ENCODE measurements at regions not wholly inside any gene's neighbourhood (a gene's known extent, or its start where the extent isn't known, plus 50 kb on each side); places are given as distances from the start of the nearest gene placed in this dataset.

DNA sequence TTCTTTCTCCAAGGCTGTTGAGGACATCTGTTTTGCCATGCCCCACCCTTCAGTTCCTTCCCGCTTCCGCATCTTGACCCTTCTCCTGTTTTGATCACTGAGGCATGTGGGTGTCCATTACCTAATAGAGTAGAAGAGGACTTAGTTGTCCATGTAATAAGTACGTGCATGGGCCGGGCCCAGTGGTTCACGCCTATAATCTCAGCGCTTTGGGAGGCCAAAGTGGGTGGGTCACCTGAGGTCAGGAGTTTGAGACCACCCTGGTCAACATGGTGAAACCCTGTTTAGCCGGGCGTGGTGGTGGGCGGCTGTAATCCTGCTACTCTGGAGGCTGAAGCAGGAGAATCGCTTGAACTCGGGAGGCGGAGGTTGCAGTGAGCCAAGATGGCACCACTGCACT lies 637.8 kb upstream of the EEF2KMT start:
- DNase-seq (ENCODE audit: low read depth in 1 of 2, low spot score in 1 of 2) = no peak

DNA sequence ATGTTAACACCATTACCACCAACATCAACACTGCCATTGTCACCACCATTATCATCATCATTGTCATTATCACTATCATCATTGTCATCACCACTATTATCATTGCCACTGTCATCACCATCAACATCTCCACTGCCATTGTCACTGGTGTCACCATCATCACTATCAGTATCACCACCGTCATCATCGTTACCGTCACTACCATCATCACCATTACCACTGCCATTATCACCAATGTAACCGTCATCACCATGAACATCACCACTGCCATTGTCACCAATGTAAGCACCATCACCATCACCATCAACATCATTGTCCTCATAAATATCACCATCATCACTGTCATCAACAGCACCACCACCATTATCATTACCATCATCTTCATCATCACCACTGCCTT lies 633.2 kb upstream of the EEF2KMT start:
- DNase-seq (ENCODE audit: low read depth in 1 of 2, low spot score in 1 of 2) = no peak

DNA sequence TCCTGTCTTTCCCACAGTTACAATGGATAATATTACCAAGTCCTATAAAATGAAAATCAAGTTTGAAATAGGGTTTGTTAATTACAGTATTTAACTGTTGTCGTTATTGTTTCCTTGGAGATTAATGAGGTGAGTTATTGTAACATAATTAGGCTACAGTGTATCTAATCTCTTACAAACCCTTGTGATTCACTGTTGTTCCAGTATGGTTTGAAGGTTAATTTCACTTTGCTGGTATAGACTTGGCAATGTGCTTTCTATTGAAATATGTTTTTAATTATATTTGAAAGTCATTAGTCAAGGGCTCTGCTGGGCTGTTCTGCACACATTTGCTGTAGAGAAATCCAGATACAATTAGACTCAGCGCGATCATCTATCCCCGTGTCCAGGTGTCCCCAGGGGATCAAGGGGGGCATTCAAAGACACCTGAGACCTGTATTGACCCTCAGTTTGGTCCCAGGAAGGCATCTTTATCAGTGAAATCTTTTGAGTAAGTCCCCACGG lies 624.6 kb upstream of the EEF2KMT start:
- DNase-seq (ENCODE audit: low read depth in 1 of 2, low spot score in 1 of 2) = no peak

DNA sequence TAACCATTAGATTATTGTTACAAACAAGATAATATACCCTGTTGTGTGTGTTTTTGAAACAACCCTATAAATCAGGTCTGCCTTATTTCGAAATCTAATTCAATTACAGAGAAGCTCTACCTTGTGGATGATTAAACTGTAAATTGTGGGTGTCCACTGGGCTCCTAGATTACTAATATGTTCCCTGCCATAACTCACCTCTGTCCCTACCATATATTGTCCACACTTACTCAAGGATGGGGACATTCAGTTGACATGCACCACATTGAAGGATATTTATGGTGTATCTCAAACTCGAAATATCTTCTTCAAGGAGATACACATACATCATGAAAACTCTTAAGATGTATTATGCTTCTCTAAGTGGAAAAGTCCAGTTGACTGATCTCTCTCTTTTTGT lies 617.6 kb upstream of the EEF2KMT start:
- no peak for DNase-seq (ENCODE audit: low read depth in 1 of 2, low spot score in 1 of 2)

GRCh38 chr16:5709889-5710288 lies 612.3 kb upstream of the EEF2KMT start:
- no peak for DNase-seq (ENCODE audit: low read depth in 1 of 2, low spot score in 1 of 2)

DNA sequence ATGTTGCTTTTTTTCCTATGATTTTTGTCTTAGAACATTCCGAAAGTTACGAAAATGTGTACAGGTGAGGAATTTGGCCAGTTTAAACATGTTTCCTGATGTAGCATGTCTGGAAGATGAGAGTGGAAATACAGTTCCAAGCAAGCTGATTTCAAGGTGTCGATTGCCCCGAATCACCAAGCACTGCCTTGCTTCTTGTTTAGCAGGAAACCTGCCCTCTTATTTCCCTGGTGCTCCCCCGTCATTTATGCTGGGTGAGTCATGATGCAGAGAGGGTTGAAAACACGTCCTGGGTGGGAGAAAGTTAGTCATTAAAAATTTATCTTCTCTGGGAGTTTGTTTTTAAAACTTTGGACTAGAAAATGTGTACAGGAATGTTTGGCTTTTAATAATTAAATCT lies 608.6 kb upstream of the EEF2KMT start:
- DNase-seq (ENCODE audit: low read depth in 1 of 2, low spot score in 1 of 2) = no peak

DNA sequence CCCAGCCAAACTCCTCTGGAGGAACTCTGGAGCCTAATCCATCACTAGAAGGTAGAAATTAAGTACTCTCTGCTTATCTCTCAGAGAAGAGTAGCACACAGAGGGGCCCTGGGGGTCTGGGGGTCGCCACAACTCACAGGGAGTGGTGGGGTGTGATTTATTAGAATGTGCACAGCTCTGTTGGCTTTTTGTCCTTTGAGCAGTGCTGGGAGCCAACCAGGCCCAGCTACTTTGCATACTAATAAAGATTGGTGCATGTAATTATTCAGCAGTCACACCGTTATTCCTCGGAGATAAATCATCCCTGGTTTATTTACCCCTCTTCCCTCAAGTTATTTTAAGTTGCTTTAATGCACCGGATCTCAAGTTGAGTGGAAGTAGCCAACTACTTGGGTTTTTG lies 606.7 kb upstream of the EEF2KMT start:
- DNase-seq (ENCODE audit: low read depth in 1 of 2, low spot score in 1 of 2) = no peak

DNA sequence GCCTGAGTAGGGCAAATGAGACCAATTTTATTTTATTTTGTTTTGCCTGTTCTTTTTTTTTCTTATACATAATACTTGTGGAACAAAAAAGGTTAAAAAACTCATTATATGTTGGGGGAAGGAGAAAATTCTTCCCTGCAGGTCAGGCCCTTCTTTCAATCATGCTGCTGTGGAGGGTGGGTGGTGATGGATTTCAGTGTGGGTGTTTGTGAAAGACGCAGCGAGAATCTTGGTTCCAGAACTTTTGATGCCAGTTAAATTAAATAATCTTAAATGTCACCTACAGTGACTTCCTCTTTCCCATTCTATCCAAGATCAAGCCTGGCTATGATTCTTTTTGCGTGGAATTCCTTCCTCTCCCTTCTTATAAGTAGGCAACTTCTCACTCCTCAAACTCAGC lies 595.8 kb upstream of the EEF2KMT start:
- DNase-seq (ENCODE audit: low read depth in 1 of 2, low spot score in 1 of 2) = no peak

DNA sequence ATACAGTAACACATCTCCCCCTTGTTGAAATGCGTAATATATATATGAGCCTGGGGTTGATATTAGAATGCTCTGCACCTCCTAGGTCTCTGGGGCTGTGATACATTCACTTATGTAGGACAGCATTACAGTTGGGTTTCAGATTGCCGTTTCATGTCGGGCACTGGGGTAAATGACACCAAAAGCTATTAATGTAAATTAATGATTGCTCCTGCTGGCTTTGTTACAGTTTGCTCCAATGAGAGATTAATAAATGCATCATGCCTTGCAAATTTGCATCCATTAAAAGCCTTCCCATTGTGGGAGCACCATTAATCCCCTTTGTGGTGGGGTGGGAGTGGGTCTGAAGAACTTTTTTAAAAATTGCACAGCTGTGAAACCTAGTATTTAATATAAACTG lies 584.4 kb upstream of the EEF2KMT start:
- DNase-seq (ENCODE audit: low read depth in 1 of 2, low spot score in 1 of 2) = no peak

DNA sequence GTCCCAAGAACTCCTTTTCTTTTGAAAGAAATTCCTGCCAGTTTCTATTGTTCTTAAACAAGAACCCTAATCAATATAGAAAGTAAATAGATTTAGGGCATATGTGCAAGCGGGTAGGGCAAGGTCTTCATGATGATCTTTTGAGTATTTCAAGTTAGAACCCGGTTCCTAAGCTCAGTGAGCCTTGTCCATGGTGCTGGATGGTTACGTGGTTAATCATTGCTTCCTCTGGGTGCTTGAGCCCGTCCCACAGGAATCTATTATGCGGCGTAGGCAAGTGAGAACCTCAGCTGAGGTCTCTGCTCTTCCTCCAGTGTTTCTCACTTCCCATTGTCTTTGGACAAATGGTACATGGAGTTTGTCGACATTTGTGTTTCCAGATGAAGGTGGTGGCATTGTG lies 580.8 kb upstream of the EEF2KMT start:
- no peak for DNase-seq (ENCODE audit: low read depth in 1 of 2, low spot score in 1 of 2)

GRCh38 chr16:5671421-5671820 lies 573.8 kb upstream of the EEF2KMT start:
- DNase-seq (ENCODE audit: low read depth in 1 of 2, low spot score in 1 of 2) = no peak

DNA sequence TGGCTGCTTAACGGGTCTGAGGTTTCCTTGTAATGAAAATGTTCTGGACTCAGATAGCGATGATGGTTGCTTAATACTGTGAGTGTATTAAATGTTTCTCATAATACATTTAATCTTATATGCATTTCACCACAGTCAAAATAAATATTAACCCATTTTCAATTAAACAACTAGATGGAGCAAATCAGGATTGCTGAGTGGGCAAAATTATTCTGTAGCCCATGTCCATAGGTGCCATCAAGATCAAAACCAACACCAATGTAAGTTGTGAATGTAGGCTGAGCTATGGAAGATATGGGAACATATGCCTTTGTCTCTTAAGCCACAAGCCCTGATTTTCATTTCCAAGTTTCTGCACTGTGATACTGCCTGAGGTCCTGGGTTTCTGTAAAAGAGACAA lies 572.6 kb upstream of the EEF2KMT start:
- DNase-seq (ENCODE audit: low read depth in 1 of 2, low spot score in 1 of 2) = no peak

DNA sequence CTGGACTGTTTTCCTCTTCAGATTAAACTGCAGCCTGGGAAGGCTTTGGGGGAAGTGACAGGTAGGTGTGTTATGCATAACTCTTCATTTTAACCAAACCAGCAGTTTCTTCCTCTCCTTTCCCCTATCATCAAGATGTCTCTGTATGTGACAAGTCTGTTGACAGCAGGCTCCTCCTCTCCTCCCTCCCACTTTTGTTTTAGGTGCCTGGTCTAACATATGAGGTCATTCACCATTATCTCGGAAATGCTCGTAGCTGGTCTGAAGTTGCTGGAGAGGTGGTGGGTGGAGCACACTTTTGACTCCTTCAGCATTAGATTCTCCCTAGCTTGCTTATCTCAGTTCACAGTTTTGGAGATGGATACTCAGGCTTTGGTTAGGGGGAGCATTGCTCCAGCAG lies 571.0 kb upstream of the EEF2KMT start:
- DNase-seq (ENCODE audit: low read depth in 1 of 2, low spot score in 1 of 2) = no peak

DNA sequence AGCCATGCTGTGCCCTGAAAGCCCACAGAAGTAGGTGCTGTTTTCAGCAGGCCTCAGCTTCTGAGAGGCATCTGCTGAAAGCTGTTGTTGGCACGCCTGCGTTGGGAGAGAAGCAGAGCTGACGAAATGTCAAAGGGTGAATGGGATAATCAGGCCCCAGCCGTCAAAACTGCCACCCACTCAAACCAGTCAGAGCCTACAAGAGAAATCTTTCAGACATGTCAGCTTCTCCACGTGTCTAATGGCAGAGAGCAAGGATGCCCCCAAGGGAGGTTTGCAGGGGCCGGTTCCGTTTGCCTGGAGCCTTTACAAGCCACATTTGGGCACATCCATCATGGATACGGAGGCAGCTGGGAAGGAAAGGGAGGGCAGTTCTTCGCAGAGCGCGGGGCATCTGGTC lies 568.2 kb upstream of the EEF2KMT start:
- no peak for DNase-seq (ENCODE audit: low read depth in 1 of 2, low spot score in 1 of 2)

DNA sequence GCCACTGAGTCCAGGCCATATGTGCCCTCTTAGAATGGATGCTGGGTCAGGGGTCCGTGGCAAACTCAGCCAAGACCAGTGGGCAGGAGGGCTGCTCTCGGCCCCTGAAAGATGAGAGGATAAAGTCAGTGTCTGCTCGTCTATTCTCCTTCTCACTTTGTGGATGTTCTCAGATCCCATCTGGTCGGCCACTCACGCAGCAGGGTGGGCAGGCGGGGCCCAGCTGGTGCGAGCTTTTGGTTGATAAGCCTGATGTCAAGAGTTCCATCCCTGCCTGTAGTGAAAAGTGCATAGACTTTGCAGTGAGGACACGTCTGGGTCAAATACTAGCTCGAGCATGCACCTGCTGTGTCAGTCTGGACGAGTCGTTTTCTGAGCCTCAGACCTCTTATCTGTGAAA lies 556.2 kb upstream of the EEF2KMT start:
- DNase-seq (ENCODE audit: low read depth in 1 of 2, low spot score in 1 of 2) = no peak

DNA sequence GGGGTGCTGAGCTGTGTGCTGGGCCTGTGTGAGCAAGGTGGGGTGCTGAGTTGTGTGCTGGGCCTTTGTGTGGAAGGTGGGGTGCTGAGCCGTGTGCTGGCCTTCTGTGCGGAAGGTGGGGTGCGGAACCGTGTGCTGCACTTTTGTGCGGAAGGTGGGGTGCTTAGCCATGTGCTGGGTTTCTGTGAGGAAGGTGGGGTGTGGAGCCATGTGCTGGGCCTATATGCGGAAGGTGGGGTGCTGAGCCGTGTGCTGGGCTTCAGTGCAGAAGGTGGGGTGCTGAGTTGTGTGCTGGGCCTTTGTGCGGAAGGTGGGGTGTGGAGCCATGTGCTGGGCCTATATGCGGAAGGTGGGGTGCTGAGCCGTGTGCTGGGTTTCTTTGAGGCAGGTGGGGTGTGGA lies 555.4 kb upstream of the EEF2KMT start:
- no peak for DNase-seq (ENCODE audit: low read depth in 1 of 2, low spot score in 1 of 2)

DNA sequence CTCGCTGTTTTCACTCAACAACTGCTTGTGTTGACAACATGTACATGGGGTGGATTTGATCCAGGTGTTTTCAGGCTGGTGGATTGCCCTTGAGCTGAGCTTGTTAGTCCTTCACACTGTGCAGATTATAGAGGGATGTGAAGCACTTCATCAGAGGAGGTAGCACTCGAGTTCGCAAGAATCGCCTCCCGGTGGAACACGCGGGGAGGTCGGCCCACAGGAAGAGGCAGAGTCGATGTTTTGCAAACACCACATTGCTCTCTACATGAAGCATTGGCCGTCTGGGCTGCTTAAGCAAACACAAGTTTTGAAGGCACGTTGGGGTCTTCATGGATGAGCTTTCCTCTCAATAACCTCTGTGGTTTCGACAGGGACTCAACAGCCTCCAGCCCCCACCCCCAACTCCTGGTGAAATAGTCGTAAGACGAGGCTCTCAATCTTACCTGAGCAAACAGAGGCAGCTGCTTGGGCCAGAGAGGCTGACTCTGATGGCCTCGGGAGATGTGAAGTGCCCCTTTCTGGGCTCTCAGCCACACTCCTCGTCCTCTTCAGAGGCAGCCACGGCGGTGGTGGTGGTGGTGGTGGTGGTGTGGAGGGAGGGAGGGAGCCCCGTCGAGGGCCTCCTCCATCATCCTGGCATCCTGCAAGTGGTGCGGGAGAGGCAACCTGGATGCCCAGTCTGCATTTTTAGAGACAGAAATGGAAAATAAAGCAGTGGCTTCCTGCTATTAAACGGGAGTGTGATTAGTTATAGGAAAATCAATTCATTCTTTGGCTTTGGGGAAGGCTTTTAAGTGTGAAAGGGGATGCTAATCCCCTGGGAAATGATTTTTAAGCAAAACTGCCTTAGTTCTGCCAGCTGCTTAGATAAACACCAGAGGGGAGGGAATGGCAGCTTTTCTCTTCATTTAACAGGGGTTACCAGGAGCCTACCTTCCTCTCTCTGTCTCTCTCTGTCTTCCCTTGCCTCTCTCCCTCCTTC lies 552.5 kb upstream of the EEF2KMT start:
- DNase-seq (ENCODE audit: low read depth in 1 of 2, low spot score in 1 of 2) = no peak

DNA sequence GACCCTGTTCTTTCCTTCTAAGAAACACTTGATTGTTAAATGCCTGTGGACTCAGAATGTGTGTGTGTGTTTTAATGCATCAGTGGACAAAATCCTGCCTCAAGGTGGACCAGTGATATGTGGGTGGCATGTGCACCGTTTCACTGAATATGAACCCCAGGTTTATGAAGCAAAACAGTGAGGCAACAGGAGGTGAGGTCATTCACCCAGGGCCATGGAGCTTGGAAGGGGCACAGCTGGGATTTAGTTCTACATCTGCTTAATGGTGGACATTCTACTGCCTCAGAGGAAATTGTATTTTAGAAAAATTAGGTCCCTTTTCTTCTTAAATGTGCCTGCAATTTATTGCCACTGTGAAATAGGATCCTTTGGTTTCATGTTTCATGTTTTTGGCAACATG lies 549.5 kb upstream of the EEF2KMT start:
- DNase-seq (ENCODE audit: low read depth in 1 of 2, low spot score in 1 of 2) = no peak

DNA sequence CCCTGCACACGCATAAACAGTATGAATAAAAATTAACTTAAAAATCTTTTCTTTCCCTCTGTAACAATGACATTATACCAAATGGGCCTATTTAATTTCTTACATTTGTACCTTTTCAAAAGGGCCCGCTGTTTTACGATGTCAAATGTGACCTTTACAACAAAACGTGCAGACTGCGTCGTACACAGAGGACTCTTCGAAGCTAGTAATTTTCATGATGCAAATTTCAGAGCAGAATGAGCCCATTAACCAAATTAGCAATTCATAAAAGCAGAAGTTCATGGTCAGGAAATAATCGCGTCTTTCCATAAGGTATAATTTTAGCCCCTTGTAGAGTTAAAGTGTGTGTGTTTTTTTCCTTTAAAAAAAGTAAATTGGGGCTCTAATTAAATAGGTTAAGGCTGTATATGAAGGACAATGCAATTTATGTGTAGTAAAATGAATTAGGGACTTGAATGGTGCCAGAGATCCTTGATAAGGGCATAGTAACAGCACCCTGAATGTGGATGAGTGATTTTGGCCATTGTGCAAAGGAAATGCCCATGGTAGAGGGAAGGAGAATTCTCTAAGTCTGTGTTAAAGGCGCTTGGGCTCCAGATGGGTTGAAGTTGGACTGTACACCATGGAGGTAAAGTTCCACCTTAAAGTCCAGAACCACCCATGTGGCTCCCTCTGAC lies 546.4 kb upstream of the EEF2KMT start:
- DNase-seq (ENCODE audit: low read depth in 1 of 2, low spot score in 1 of 2) = no peak

- no peak for DNase-seq (ENCODE audit: low read depth in 1 of 2, low spot score in 1 of 2)
Measured at GRCh38 chr16:5642436-5642835, 544.8 kb upstream of the EEF2KMT start.

GRCh38 chr16:5642011-5642410 lies 544.4 kb upstream of the EEF2KMT start:
- no peak for DNase-seq (ENCODE audit: low read depth in 1 of 2, low spot score in 1 of 2)

DNA sequence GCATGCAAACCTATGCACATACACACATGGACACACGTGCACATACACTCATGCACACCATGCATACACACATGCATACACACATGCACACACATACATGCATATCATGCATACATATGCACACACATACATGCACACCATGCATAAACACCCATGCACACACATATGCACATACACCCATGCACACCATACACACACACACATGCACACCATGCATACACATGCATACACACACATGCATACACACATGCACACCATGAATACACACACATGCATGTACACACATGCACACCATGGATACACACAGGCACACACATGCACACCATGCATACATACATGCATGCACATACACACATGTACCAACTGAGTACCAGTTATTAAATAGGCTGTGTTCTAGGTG lies 543.3 kb upstream of the EEF2KMT start:
- no peak for DNase-seq (ENCODE audit: low read depth in 1 of 2, low spot score in 1 of 2)

Data from activated CD4-positive, alpha-beta T cell treated with anti-CD3 and anti-CD28 coated beads, Interleukin-2, amount 50 U/mL, for 24 hours (primary cell).